ENCODE measurements at regions not wholly inside any gene's neighbourhood (a gene's known extent, or its start where the extent isn't known, plus 50 kb on each side); places are given as distances from the start of the nearest gene placed in this dataset.
"Not testable (repeated sequence)": the region's sequence is repeated elsewhere in the genome, so short reads cannot be mapped to it uniquely, and the experiment has no call there.

DNA sequence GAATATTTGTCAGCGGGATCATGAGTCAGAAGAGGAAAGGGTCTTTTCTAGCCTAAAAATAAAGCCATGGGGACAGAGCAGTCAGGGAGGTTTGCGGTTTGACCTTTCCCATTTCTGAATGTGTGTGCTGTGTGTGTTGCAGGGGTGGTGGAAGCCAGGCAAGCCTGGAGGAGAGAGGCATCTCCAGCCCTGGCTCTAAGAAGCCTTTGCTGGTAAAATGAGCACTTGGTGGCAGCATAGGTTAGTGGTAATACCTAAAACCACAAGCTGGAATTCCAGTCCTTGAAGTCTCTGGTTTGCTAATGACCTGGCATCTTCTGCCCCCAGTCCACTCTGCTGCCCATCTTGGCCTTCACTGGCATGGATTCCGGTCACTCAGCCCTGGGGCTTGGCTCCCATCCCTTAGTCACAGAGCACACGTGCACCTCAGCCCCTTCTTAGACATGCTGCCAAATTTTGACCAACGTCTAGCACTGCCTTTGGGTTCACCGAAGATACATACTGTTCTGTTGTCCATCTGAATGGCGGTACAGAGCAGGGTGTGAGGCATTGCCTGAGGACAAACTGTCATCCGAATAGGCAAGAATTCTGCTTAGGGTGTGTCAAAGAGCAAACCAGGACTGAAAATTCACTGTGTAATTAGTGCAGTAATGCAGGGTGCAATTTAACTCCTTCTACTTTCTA is 52.7 kb downstream of the KCNA5 start:
- DNase-seq (ENCODE audit: low read depth) = peak; percentile 27

DNA sequence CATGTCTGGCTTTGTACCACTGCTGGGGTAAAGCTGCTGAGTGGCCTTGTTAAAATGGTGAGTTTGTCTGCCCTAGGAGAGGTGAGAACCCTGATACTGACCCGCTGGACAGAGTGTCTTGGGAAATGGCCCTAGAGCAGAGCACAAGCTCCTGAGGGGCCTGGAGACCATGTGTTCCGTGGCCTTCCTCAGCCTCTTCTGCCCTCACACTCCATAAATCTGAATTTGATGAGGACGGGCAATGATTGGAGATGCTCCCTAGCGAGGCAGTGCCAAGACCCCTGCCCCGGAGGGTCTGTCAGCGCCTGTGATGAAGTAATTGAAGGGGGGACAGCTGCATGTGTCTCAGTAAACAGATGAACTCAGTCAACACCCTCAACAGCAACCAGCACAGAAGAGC is 54.1 kb downstream of the KCNA5 start:
- DNase-seq (ENCODE audit: low read depth) = no peak

GRCh38 chr12:5099136-5099535 is 55.5 kb downstream of the KCNA5 start:
- no peak for DNase-seq (ENCODE audit: low read depth)

DNA sequence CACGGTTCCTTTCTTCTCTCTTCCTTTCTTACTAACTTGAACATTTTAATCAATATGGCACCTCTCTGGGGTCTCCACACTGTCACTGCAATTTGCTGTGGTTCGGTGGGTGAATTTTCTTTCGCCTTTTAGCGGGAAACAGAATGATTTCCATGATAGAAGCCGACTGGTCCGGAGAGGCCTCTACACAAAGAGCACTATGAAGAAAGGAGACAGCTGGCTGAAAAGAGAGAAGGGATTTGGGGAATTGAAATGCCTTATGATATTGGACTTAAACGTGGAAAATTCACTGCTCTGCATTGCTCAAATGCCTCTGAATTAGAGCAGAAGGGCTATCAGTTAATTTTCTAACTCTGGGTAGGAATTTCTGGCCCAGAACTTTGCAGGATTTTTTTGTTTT is 55.9 kb downstream of the KCNA5 start:
- DNase-seq (ENCODE audit: low read depth) = no peak

- DNase-seq (ENCODE audit: low read depth) = no peak
These were observed 58.0 kb downstream of the KCNA5 start for GRCh38 chr12:5101686-5102085.

- DNase-seq (ENCODE audit: low read depth) = peak; percentile 80
These were observed 58.6 kb downstream of the KCNA5 start for GRCh38 chr12:5102261-5102789.

DNA sequence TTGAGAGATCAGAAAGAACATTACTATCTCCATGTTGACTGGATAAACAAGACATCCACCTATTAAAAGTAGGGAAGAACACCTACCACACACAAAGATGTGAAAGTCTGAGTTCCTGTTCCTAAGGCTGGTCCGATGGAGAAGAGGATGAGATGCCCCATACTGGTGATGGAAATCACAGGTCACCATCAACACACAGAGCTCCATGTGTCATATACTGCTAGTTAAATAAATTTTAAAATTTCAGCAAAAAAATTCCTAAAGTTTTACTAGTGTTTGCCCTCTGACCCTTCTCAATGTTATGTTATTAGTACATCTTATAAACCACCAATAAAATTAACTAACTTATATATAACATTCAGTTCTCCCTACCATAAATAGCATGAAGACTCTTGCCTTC is 59.1 kb downstream of the KCNA5 start:
- DNase-seq (ENCODE audit: low read depth) = no peak

DNA sequence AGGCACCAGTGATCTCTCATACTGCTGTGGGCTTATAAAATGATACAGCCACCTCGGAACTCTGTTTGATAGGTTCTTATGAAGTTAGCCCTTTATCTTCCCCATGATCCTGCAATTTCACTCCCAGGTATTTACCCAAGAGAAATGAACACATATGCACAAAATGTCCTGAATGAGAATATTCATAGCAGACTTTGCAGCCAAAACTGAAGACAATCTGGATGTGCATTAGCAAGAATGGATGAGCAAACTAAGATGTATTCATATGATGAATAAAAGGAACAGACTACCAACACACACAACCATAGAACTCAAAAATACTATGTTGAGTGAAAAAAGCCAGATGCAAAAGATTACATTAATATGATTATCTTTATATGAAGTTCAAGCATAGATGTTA is 66.7 kb downstream of the KCNA5 start:
- no peak for DNase-seq (ENCODE audit: low read depth)

DNA sequence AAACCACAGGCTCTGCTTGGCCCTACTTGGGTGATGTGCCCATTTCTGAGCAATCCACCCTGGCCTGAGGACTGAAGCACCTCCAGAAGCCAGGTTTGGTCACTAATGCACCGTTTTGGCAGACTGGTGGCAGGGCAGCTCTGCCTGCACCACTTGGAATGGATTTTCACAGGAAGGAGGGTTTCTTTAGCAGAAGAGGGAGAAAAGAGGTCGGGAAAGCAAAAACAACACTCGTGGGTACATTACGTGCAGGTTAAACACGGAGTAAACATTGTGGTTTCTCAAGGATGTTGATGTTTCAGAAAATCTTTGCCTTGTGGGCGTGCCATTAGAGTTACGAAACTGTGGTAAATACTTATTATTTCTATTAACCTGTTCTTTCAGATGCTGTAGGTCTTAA is 70.8 kb downstream of the KCNA5 start:
- no peak for DNase-seq (ENCODE audit: low read depth)

GRCh38 chr12:5121784-5122183 is 78.1 kb downstream of the KCNA5 start:
- DNase-seq (ENCODE audit: low read depth) = not testable (repeated sequence)

DNA sequence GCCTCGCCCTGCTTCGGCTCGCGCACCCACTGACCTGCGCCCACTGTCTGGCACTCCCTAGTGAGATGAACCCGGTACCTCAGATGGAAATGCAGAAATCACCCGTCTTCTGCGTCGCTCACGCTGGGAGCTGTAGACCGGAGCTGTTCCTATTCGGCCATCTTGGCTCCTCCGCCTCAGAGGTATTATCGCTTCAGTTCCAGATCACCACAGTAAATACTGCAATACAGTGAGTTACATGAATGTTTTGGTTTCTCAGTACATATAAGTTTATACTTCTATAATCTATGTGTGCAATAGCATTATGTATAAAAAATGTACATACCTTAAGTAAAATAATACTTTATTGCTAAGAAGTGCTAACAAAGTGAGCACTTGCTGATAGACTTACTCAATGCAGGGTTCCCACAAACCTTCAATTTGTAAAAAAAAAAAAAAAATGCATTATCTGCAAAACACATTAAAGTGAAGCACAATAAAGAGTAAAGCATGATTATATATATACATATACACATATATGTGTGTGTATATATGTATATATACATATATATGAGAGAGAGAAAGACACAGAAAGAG is 78.7 kb downstream of the KCNA5 start:
- not testable (repeated sequence) for DNase-seq (ENCODE audit: low read depth)

DNA sequence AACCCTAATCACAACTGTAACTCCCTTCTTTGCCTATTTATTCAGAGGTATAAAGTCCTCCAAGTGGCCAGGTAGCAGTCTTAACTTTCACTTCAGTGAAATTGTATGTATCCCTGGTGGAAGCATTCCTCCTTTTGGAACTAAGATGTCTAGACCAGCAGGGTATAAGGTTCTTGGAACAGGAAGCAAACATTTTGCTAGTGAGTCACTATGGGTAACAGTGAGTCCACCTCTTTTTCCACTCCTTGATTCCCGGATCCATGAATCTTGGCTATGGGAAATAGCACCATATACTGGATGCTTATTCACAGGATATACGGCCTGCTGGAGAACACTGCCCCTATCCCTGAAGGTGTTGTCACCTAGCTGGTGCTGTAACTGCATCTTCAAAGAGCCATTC is 80.2 kb downstream of the KCNA5 start:
- no peak for DNase-seq (ENCODE audit: low read depth)

- DNase-seq (ENCODE audit: low read depth) = no peak
These were observed 80.7 kb downstream of the KCNA5 start for GRCh38 chr12:5124401-5124800.

GRCh38 chr12:5134861-5135525 is 91.3 kb downstream of the KCNA5 start:
- no peak for DNase-seq (ENCODE audit: low read depth)

DNA sequence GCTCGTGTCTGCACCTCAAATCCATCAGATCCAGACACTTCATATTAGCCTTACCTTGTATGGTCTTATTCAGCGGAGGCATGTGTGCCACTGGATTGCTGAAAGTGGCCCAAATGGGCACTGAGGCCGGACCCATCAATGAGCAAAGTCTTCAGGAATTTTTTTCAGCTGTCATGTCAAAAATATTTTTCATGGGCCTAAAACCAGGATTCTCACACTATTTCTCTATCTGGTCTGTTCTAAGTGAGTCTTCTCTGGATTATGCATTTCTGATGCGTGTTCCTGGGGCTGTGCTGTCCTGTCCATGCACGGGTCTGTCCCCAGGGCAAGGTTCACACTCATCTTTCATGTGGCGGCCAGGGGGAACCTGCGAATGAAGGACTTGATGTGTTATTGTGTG is 94.6 kb downstream of the KCNA5 start:
- peak; percentile 22 for DNase-seq (ENCODE audit: low read depth)

- DNase-seq (ENCODE audit: low read depth) = peak; percentile 28
These were observed 95.2 kb downstream of the KCNA5 start for GRCh38 chr12:5138845-5139244.

DNA sequence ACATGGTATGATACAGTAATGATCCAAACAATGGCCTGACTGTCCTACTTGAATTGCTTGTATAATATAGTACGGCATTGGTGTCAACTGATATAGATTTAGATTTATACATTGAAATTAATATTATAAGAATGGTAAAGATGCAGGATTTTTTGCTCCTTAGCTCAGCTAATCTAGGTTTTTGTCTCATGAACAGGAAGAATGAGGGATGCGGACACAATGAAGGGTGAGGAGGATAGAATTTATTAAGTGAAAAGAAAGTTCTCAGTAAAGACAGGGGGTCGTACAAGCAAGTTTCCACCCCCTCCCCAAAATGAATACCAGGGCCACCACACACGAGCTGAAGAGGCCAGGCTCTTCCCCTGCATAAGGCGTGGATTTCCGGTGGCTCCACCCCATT is 96.1 kb downstream of the KCNA5 start:
- no peak for DNase-seq (ENCODE audit: low read depth)

- no peak for DNase-seq (ENCODE audit: low read depth)
These were observed 96.5 kb downstream of the KCNA5 start for GRCh38 chr12:5140190-5140589.

GRCh38 chr12:5148880-5149279 is 105.2 kb downstream of the KCNA5 start:
- no peak for DNase-seq (ENCODE audit: low read depth)

GRCh38 chr12:5154091-5154490 is 110.4 kb downstream of the KCNA5 start:
- no peak for DNase-seq (ENCODE audit: low read depth)

GRCh38 chr12:5155866-5156265 is 112.2 kb downstream of the KCNA5 start:
- DNase-seq (ENCODE audit: low read depth) = no peak

- DNase-seq (ENCODE audit: low read depth) = no peak
These were observed 117.1 kb downstream of the KCNA5 start for GRCh38 chr12:5160827-5161226.

- no peak for DNase-seq (ENCODE audit: low read depth)
These were observed 120.0 kb downstream of the KCNA5 start for GRCh38 chr12:5163661-5164060.
